ENCODE measurements at regions not wholly inside any gene's neighbourhood (a gene's known extent, or its start where the extent isn't known, plus 50 kb on each side); places are given as distances from the start of the nearest gene placed in this dataset.

DNA sequence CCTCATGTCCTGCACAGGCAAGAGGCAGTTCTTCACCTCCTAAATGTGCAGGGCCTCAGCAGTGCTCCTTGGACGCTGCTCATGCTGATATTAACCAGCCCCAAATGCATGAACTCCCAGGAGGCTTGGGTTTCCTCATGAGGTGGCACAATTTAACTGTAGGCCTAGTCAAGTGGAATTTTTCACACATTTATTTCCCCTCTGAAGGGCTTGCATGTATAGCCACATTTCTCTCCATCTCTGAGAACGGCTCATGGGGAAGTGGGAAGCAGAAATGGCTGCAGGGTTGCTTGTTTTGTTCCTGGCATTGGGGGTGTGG, 72.8 kb upstream of the PAX1 start:
- TF ChIP-seq, protein P1, sequence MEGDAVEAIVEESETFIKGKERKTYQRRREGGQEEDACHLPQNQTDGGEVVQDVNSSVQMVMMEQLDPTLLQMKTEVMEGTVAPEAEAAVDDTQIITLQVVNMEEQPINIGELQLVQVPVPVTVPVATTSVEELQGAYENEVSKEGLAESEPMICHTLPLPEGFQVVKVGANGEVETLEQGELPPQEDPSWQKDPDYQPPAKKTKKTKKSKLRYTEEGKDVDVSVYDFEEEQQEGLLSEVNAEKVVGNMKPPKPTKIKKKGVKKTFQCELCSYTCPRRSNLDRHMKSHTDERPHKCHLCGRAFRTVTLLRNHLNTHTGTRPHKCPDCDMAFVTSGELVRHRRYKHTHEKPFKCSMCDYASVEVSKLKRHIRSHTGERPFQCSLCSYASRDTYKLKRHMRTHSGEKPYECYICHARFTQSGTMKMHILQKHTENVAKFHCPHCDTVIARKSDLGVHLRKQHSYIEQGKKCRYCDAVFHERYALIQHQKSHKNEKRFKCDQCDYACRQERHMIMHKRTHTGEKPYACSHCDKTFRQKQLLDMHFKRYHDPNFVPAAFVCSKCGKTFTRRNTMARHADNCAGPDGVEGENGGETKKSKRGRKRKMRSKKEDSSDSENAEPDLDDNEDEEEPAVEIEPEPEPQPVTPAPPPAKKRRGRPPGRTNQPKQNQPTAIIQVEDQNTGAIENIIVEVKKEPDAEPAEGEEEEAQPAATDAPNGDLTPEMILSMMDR (IDR thresholded peaks at IDR 0.05; ENCODE audit: insufficient read depth, low read length), result no peak
- no peak for TF ChIP-seq POLR2AphosphoS5 (IDR thresholded peaks at IDR 0.05; ENCODE audit: low read depth)
